ENCODE measurements at regions not wholly inside any gene's neighbourhood (a gene's known extent, or its start where the extent isn't known, plus 50 kb on each side); places are given as distances from the start of the nearest gene placed in this dataset.
"Not testable (repeated sequence)": the region's sequence is repeated elsewhere in the genome, so short reads cannot be mapped to it uniquely, and the experiment has no call there.

DNA sequence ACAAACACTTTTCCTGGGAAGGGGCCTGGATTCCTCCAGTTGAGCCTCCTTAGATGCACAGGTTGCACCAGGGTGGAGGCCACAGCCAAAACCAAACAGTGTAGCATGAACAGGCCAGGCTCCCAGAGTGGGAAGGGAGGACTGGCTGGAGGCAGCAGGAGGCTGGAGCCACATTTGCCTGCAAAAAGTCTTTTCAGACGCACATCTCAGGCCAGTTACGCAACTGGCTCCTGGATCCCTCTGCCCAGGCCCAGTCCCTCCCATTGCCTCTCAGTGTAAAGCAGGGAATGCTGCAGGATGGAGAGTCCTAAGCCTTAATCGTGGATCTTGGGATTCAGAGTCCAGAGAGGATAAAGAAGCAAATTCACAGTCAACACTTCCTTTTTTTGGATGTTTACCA lies 305.1 kb upstream of the PLGLB1 start:
- not testable (repeated sequence) for DNase-seq (ENCODE audit: low read depth)

GRCh38 chr2:87327648-87328371 lies 306.2 kb upstream of the PLGLB1 start:
- DNase-seq (ENCODE audit: low read depth); H3K4me3 ChIP-seq (ENCODE audit: control insufficient read depth, low read depth, low read length): not testable (repeated sequence)

More for the DNA sequence above, 305.1 kb upstream of the PLGLB1 start:
- H3K4me3 ChIP-seq (ENCODE audit: control insufficient read depth, low read depth, low read length) = not testable (repeated sequence)

- DNase-seq (ENCODE audit: low read depth); H3K4me3 ChIP-seq (ENCODE audit: control insufficient read depth, low read depth, low read length): not testable (repeated sequence)
These were observed 307.9 kb upstream of the PLGLB1 start for GRCh38 chr2:87329529-87329928.

DNA sequence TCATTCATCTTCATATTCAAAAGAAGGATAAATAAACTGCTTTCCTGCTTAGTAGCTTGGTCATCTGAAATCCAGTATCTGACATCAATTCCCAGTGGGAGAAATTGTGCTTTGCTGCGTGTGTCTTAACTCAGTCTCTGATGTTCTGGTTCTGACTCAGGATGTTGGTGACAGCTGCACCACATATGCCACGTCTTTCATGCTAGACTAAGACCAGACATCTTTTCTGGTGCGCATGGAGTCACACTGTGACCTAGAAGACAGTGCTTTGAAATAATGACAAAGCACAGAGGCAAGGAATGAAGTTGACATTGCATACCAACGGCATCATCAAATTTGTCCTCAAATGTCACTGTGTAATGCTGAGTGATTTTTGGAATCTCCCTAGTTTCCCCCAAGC lies 308.8 kb upstream of the PLGLB1 start:
- not testable (repeated sequence) for H3K4me3 ChIP-seq (ENCODE audit: control insufficient read depth, low read depth, low read length); DNase-seq (ENCODE audit: low read depth)

GRCh38 chr2:87331940-87332583 lies 310.4 kb upstream of the PLGLB1 start:
- DNase-seq (ENCODE audit: low read depth); H3K4me3 ChIP-seq (ENCODE audit: control insufficient read depth, low read depth, low read length): not testable (repeated sequence)

DNA sequence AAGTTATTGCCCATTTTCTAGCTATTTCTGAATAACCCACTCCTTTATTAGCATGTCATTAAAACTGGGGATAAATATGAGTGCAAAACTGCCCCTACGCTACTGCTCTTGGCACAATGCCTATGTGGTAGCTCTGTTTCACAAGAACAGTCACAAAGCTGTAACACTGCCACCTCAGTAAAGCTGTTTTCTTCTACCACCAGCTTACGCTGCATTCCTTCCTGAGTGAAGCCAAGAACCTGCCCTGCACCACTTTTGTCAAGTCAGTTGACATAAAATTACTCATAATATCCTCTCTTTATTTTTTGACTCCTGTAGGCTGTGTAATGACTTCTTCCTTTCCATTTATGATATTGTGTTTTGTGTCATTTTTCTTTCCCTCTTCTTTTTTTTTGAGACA lies 313.2 kb upstream of the PLGLB1 start:
- DNase-seq (ENCODE audit: low read depth) = not testable (repeated sequence)

DNA sequence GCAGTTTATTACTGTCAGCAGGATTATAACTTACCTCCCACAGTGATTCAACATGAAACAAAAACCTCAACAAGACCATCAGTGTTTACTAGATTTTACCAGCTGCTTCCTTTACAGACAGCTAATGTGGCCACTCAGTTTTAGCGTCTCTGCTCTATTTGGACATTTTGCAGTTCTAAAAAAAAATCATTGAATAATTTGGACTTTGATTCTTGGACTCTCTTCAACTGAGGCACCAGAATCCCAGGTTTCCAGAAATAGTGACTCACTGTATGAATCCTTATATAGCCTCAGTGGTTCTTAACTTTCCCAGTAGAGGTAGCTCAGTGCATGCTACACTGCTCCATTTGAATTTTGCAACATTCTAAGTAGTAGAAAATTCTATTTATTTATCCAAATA lies 317.4 kb upstream of the PLGLB1 start:
- H3K4me3 ChIP-seq (ENCODE audit: control insufficient read depth, low read depth, low read length) = not testable (repeated sequence)
- peak; percentile 31 for DNase-seq (ENCODE audit: low read depth)

More for the DNA sequence above, 313.2 kb upstream of the PLGLB1 start:
- not testable (repeated sequence) for H3K4me3 ChIP-seq (ENCODE audit: control insufficient read depth, low read depth, low read length)

DNA sequence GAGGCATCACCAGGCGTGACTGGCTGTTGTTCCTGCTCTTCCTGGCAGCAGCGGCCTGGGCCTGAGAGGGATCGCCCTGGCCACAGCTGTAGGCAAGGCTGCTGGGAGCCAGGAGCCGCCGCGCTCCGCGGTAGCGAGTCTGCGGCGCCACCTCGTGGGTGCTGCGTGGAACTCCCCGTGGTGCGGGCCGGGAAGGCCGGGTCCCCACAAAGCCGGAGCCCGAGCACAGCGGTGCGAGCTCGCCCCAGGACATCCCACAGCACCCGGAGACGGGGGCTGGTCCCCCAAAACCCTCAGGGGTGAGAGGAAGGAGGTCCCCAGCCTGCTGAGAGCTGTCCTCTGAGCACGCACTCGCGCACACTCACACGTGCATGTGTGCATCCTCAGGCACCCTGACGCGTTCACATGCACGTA lies 320.0 kb upstream of the PLGLB1 start:
- DNase-seq (ENCODE audit: low read depth) = peak; percentile 39

DNA sequence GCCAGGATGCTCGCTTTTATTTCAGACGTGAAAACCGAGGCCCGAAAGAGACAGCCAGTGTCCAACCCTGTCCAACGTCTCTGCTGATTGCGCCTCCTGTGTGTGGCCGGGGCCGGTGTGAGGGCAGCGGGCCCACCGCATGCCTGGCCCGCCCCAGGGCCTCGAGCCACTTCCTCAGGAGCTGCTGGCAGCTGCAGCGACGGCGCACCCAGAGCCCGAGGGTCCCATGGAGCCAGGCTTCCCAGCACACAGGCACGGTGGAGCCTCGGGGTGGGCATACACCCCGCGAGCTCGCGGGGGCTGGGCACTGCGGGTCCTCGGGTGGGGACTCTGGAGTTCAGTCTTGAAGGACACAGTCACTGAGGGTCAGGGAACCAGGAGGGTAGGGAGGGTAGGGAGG lies 320.5 kb upstream of the PLGLB1 start:
- H3K4me3 ChIP-seq (ENCODE audit: control insufficient read depth, low read depth, low read length); DNase-seq (ENCODE audit: low read depth): not testable (repeated sequence)

More for the DNA sequence above, 320.0 kb upstream of the PLGLB1 start:
- not testable (repeated sequence) for H3K4me3 ChIP-seq (ENCODE audit: control insufficient read depth, low read depth, low read length)
- peak; percentile 45 for TF ChIP-seq CTCF (IDR thresholded peaks at IDR 0.05; ENCODE audit: control insufficient read depth, insufficient read depth, low read depth, low read length, missing control alignments)

GRCh38 chr2:87343347-87343746 lies 321.7 kb upstream of the PLGLB1 start:
- not testable (repeated sequence) for H3K4me3 ChIP-seq (ENCODE audit: control insufficient read depth, low read depth, low read length); DNase-seq (ENCODE audit: low read depth)
- TF ChIP-seq CTCF (IDR thresholded peaks at IDR 0.05; ENCODE audit: control insufficient read depth, insufficient read depth, low read depth, low read length, missing control alignments) = peak; percentile 12

DNA sequence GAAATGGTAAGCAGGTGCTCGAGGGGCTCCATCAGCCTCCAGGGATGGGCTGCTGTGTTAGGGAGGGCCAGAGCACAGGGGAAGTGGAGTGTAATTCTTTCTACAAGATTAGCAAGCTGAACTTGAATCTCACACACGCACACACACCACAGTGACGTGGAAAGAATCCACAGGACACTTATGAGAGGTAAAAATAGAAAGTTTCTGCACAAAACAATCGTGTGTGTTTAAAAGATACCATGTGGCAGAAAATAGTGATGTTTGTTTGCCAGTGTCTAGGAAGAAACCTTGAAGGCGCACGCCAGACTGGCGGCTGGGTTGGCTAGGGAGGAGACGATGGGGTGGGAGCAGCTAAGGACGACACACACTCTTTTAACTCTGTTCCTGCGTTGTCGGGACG lies 323.6 kb upstream of the PLGLB1 start:
- DNase-seq (ENCODE audit: low read depth); H3K4me3 ChIP-seq (ENCODE audit: control insufficient read depth, low read depth, low read length): not testable (repeated sequence)

DNA sequence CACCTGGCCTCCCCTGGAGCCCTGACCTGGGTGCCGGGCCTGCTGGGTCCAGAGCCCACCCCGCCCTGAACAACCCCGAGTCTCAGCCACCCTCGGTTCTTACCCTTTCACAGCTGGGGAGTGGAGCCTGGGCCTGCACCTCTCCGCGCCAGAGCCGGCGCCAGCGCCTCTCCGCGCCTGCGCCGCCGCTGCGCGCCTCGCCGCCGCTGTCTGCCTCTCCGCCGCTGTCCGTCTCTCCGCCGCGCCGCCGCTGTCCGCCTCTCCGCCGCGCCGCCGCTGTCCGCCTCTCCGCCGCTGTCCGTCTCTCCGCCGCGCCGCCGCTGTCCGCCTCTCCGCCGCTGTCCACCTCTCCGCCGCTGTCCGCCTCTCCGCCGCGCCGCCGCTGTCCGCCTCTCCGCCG lies 326.9 kb upstream of the PLGLB1 start:
- DNase-seq (ENCODE audit: low read depth) = not testable (repeated sequence)
- peak overlapping the region; percentile 22 for H3K4me3 ChIP-seq (ENCODE audit: control insufficient read depth, low read depth, low read length)

DNA sequence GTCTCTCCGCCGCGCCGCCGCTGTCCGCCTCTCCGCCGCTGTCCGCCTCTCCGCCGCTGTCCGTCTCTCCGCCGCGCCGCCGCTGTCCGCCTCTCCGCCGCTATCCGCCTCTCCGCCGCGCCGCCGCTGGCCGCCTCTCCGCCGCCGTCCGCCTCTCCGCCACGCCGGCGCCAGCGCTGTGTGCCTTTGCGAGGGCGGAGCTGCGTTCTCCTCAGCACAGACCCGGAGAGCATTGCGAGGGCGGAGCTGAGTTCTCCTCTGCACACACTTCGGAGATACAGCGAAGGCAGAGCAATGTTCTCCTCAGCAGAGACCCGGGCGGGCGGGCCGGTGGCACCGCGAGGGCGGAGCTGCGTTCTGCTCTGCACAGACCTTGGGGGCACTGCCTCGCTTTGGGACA lies 327.4 kb upstream of the PLGLB1 start:
- H3K4me3 ChIP-seq (ENCODE audit: control insufficient read depth, low read depth, low read length); DNase-seq (ENCODE audit: low read depth): not testable (repeated sequence)

DNA sequence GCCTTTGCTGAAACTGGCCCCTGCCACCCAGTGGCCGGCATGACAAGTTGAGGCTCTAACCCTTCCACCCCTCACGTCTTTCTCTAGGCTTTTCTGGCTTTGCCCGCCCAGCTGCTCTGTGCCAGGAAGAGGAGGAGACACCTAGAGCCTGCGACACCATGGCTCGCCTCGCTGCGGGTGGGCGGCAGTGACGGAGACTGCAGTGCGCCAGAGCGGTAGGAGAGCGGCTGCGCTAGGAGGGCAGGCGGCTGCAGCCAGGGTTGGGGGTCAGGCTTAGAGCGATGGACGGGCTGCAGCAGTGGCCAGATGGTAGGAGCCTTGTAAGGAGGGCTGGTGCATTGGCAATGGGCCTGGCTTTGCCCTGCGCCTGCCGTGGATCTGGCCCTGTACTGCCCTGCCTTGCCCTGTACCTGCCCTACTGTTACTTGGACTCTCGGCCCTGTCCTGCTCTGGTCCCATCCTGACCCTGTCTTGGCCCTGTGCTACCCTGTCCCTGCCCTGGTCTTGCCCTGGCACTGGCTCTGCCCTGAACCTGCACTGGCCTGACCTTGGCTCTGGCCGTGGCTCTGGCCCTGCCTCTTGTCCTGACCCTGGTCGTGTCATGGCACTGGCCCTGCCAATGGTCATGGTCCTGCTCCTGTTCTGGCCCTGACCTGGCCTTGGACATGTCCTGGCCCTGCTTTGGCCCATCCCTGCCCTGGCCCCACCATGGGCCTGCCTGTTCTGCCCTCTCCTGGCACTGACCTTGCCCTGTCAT lies 330.7 kb upstream of the PLGLB1 start:
- DNase-seq (ENCODE audit: low read depth); H3K4me3 ChIP-seq (ENCODE audit: control insufficient read depth, low read depth, low read length): not testable (repeated sequence)

- not testable (repeated sequence) for DNase-seq (ENCODE audit: low read depth); H3K4me3 ChIP-seq (ENCODE audit: control insufficient read depth, low read depth, low read length)
These were observed 331.8 kb upstream of the PLGLB1 start for GRCh38 chr2:87353408-87353807.

DNA sequence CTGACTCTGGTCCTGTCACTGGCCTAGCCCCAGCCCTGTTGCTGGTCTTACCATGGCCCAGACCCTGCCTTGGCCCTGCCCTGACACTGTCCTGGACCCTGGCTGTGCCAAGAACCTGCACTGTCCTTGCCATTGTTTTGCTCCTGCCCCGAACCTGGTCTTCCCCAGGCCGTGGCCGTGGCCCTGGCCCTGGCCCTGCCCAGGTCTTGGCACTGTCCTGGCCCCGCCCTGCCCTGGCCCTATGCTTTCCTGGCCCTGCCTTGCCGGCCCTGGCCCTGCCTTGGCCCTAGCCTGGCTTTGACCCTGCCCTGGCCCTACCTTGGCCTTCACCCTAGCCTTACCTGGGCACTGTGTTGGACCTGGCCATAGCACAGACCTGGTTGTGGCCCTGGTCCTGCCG lies 332.5 kb upstream of the PLGLB1 start:
- DNase-seq (ENCODE audit: low read depth); H3K4me3 ChIP-seq (ENCODE audit: control insufficient read depth, low read depth, low read length): not testable (repeated sequence)
